Stimulated activated CD8-positive, alpha-beta memory T cell treated with anti-CD3 and anti-CD28 coated beads, Interleukin-7, amount 100 ng/mL, for 24 hours (primary cell): ENCODE measurements at regions not wholly inside any gene's neighbourhood (a gene's known extent, or its start where the extent isn't known, plus 50 kb on each side); places are given as distances from the start of the nearest gene placed in this dataset.

Source experiments
- DNase-seq: peaks from one replicate; pipeline ENCODE4 v3.0.0-alpha.2; 2020; ENCODE audit warnings: low read depth

DNA sequence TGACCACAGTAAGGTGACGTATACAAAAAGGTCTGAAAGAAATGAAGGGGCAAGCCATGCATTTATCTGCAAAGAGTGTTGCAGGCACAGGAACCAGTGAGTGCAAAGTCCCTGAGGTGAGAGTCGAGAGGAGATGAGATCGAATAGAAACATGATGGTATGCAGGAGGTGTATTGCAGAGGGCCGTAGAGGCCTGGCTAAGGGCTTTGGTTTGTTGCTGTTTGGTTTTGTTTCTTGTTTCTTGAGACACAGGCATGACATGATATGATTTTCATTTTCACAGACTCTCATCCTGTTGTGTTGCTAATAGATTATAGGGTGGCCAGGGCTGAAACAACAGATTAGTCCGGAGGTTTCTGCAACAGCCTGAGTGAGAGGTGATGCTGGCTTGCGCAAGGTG is 80.4 kb downstream of the HSPH1 start:
- no peak for DNase-seq

DNA sequence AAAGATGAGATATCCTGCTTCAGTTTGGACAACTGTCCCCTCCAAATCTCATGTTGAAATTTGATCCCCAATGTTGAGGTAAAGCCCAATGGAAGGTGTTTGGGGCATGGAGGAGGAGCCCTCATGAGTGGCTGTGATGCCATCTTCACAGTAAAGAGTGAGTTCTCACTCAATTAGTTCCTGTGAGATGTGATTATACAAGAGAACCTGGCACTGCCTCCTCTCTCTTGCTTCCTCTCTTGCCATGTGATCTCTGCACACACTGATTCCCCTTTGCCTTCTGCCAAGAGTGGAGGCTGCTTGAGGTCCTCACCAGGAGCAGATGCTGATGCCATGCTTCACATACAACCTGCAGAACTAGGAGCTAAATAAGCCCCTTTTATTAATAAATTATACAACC is 86.9 kb downstream of the HSPH1 start:
- no peak for DNase-seq

GRCh38 chr13:31073859-31074718 is 87.6 kb downstream of the HSPH1 start:
- no peak for DNase-seq

GRCh38 chr13:31072041-31072440 is 89.7 kb downstream of the HSPH1 start:
- no peak for DNase-seq

DNA sequence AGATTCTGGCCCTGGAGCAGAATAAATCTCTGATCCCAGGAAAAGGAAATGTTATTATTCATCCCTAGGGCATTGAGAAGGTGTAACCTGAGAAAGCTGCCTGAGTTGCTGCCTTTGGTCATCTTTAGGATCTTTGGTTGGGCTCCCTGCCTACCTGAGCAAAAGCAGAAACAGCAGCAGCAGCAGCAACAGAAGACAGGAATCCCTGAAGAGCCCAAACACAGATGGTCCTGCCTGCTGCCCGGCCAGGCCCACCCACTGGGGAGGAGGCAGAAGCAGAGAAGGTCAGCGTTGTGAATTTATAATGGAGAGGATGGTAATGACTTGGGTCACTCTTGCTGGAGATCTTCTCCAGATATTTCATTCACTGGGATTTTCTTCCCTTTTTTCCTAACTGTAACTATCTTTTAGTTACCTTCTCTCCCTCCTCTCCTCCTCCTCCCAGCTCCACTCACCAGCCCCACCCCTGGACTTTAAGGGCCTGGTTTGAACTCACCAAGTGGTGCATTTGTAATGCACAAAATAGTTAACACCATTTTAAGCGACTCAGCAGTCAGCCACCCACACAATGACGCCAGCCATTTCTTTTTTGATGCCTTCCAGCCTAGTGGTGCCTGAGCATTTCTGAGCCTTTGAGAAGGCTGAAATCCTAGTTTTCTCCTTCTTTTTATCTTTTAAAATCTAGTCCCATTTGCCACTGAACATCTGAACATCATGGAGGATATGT is 91.7 kb downstream of the HSPH1 start:
- DNase-seq = no peak

GRCh38 chr13:31068119-31068423 is 93.6 kb downstream of the HSPH1 start:
- no peak for DNase-seq

DNA sequence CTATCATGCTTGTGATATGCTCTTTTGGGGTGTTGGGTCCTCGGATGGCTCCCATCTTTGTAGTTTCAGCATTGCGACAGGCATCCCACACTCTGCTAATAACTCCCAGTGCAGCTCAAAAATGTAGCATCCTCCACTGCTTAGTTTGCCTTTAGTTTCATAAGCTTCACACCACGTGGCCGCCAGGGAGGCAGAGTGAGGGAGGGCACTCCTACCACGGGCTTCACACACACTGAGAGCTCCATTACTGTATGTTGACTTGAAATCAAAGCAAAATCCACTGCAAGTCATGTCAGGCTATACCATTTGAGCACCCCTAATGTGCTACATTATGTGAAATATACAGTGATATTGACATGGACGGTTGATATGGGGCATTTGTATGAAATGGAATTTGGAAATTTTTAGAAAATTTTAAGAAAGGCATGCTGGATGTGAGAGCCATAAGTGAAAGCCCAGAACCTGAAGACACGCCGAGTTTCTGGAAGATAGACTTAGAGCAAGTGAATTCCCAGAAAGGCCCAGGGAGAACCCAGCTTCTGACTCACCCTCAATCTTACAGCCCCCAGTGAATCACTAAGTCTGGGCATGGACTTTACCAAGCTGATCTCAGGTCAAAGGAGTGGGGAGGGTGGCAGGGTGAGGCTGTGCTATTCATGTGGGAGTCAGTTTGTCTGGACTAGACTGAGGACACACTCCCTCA is 94.1 kb downstream of the HSPH1 start:
- DNase-seq = no peak

GRCh38 chr13:31064636-31065035 is 97.1 kb downstream of the HSPH1 start:
- no peak for DNase-seq

DNA sequence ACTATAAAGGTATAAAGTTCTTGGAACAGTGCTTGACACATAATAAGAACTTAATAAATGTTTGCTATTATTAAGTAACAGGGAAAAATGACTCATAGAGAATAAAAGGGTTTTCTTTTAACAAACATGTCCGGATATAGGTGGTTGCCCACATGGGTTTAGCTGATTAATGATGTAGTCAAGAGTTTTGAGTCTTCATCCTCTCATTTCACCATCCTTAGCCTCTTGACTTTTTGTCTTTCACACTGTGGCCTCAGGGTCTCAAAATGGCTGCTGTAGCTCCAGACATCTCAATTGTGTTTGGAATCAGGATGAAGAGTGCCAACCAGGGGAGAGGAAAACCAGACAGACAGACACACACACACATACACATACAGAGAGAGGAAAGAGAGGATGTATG is 97.9 kb downstream of the HSPH1 start:
- no peak for DNase-seq

- no peak for DNase-seq
These were observed 101.0 kb downstream of the HSPH1 start for GRCh38 chr13:31060655-31061054.

GRCh38 chr13:31060220-31060619 is 101.5 kb downstream of the HSPH1 start:
- no peak for DNase-seq

- DNase-seq = no peak
These were observed 104.2 kb downstream of the HSPH1 start for GRCh38 chr13:31057403-31058033.

- no peak for DNase-seq
These were observed 104.9 kb downstream of the HSPH1 start for GRCh38 chr13:31056644-31057271.

- DNase-seq = no peak
These were observed 106.1 kb downstream of the HSPH1 start for GRCh38 chr13:31055589-31055988.

DNA sequence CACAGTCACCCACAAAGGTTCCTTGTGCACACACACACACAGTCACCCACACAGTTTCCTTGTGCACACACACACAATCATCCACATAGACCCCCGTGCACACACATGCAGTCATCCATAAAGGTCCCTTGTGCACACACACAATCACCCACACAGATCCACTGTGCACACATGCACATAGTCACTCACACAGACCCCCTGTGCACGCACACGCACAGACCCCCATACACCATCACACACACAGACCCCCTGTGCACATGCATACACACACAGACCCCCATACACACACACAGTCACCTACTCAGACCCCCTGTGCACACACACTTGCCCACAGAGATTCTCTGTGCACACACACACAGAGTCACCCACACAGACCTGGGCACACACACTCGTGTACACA is 107.1 kb downstream of the HSPH1 start:
- no peak for DNase-seq

DNA sequence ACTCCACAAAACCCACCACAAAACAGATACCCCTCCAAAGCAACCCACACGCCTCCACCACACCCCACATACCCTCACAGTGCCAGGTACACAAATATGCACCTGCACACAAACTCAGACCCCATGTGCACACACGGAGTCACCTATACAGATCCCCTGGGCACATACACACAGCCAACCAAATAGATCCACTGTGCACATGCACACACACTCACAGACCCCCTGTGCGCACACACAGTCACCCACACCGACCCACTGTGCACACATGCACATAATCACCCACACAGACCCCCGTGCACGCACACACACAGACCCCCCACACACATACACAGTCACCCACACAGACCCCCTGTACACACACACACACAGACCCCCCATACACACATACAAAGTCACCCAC is 107.8 kb downstream of the HSPH1 start:
- DNase-seq = no peak

DNA sequence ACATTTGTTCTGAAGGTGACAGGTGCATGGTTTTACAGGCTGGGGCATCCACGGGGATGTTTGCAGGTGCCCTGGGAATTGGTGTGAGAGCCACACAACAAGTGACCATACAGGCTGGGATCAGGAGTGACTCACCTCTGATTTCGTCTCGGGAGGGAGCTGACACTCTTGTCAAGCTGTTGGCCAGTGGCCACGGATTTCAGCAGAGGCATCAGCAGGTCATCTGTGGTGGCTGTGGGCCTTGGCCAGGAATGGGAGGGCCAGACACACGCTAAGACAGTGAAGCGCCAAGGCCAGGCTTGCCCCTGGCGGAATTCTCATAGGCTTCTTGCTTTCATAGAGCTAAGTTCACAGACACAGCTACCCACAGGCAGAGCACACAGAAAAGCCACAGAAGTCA is 108.6 kb downstream of the HSPH1 start:
- no peak for DNase-seq

- DNase-seq = no peak
These were observed 109.2 kb downstream of the HSPH1 start for GRCh38 chr13:31052478-31052877.

DNA sequence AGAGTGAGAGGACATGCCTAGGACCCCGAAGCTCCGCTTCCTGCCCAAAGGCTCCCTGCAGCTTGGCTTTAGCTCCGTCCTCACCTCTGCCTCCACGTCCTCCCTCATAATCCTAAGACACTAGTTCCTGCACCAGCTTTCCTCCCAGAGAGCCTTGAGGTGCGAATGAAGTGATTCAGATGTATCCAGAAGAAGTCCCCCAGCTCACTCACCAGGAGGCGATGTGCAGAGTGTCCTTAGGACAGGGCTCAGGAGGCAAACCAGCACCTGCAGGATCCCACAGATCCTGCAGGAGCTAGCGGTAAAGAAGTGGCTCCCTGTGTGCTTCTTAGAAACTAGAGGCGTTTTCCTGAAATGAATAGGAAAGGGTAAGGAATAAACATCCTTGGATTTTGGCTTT is 109.7 kb downstream of the HSPH1 start:
- DNase-seq = no peak

GRCh38 chr13:31050486-31051400 is 111.0 kb downstream of the HSPH1 start:
- DNase-seq = no peak

GRCh38 chr13:31049833-31050232 is 111.9 kb downstream of the HSPH1 start:
- no peak for DNase-seq
